Effector memory CD8-positive, alpha-beta T cell (primary cell): ENCODE measurements at regions not wholly inside any gene's neighbourhood (a gene's known extent, or its start where the extent isn't known, plus 50 kb on each side); places are given as distances from the start of the nearest gene placed in this dataset.

Experiments
- ATAC-seq: fragments of 150-1000 bp; cut with Tn5 transposase; replicated peaks from 2 replicates; pipeline ENCODE4 v1.10.0; 2021; ENCODE audit warnings: mild to moderate bottlenecking, moderate library complexity
- DNase-seq, 3 experiments: peaks; one replicate each; pipeline ENCODE4 v3.0.0; 2021
- H3K27ac Mint-ChIP-seq, 2 donors: one replicate each; pipeline ENCODE4 v1.8.0; 2022; ENCODE audit warnings: mild to moderate bottlenecking in 2 of 2, mixed read lengths in 2 of 2, moderate library complexity in 2 of 2
- H3K27me3 Mint-ChIP-seq, 2 donors: one replicate each; pipeline ENCODE4 v1.8.0; 2022; ENCODE audit warnings: mixed read lengths in 2 of 2
- H3K36me3 Mint-ChIP-seq: one replicate; pipeline ENCODE4 v1.8.0; 2022; ENCODE audit warnings: mild to moderate bottlenecking, moderate library complexity, mixed read lengths; ENCODE audit not compliant: insufficient read depth
- H3K4me1 Mint-ChIP-seq, 2 donors: one replicate each; pipeline ENCODE4 v1.8.0; 2022; ENCODE audit warnings: low read depth in 2 of 2, mixed read lengths in 2 of 2
- H3K4me3 Mint-ChIP-seq, 2 donors: one replicate each; pipeline ENCODE4 v1.8.0; 2022; ENCODE audit warnings: mild to moderate bottlenecking in 2 of 2, mixed read lengths in 2 of 2, moderate library complexity in 2 of 2
- H3K9me3 Mint-ChIP-seq, 2 donors: one replicate each; pipeline ENCODE4 v1.8.0; 2022; ENCODE audit warnings: mixed read lengths in 2 of 2

GRCh38 chr21:15243406-15243805 lies 178.6 kb upstream of the NRIP1 start:
- ATAC-seq (no peak), DNase-seq (no peak)
- Mint-ChIP-seq H3K9me3 (no peaks in the 10 kb centered on the region), H3K4me3 (no peak overlapping the region), H3K27ac (no peak overlapping the region), H3K36me3 (no peaks in the 10 kb centered on the region), H3K27me3 (peaks cover 0 to under 1% of the 10 kb centered on the region in 2 donors), H3K4me1 (no peaks in the 10 kb centered on the region)

- DNase-seq (no peak), ATAC-seq (no peak)
- Mint-ChIP-seq H3K9me3 (no peaks in the 10 kb centered on the region), H3K36me3 (no peaks in the 10 kb centered on the region), H3K4me1 (no peaks in the 10 kb centered on the region), H3K27me3 (peaks cover 12 to 24% of the 10 kb centered on the region in 2 donors), H3K27ac (no peak overlapping the region), H3K4me3 (no peak overlapping the region)
Observed at GRCh38 chr21:15247613-15248012, 182.8 kb upstream of the NRIP1 start.

- Mint-ChIP-seq H3K27ac (no peak overlapping the region), H3K36me3 (no peaks in the 10 kb centered on the region), H3K4me1 (peaks cover 0 to 2% of the 10 kb centered on the region in 2 donors), H3K27me3 (peaks cover 16 to 32% of the 10 kb centered on the region in 2 donors), H3K9me3 (no peaks in the 10 kb centered on the region), H3K4me3 (no peak overlapping the region)
- ATAC-seq = no peak
- DNase-seq = no peak
Observed at GRCh38 chr21:15249285-15249993, 184.6 kb upstream of the NRIP1 start.

- Mint-ChIP-seq H3K36me3 (no peaks in the 10 kb centered on the region), H3K4me3 (no peak overlapping the region), H3K4me1 (peaks cover 0 to 2% of the 10 kb centered on the region in 2 donors), H3K27ac (no peak overlapping the region), H3K9me3 (no peaks in the 10 kb centered on the region), H3K27me3 (peaks cover 16 to 32% of the 10 kb centered on the region in 2 donors)
- DNase-seq = no peak
- ATAC-seq = no peak
Observed at GRCh38 chr21:15250384-15250783, 185.6 kb upstream of the NRIP1 start.

GRCh38 chr21:15252431-15252830 lies 187.6 kb upstream of the NRIP1 start:
- Mint-ChIP-seq H3K4me1 (peaks cover 0 to 2% of the 10 kb centered on the region in 2 donors), H3K27me3 (peaks cover 16 to 32% of the 10 kb centered on the region in 2 donors)
- DNase-seq = no peak

GRCh38 chr21:15254111-15254510 lies 189.3 kb upstream of the NRIP1 start:
- peaks cover 11 to 24% of the 10 kb centered on the region in 2 donors for H3K27me3 Mint-ChIP-seq
- DNase-seq (no peak), ATAC-seq (no peak)
- H3K36me3 Mint-ChIP-seq = no peaks in the 10 kb centered on the region
- peaks cover 0 to 2% of the 10 kb centered on the region in 2 donors for H3K4me1 Mint-ChIP-seq
- no peaks in the 10 kb centered on the region for H3K9me3 Mint-ChIP-seq
- H3K27ac Mint-ChIP-seq = no peak overlapping the region
- no peak overlapping the region for H3K4me3 Mint-ChIP-seq

More at GRCh38 chr21:15252431-15252830, 187.6 kb upstream of the NRIP1 start:
- Mint-ChIP-seq H3K27ac (no peak overlapping the region), H3K9me3 (no peaks in the 10 kb centered on the region), H3K36me3 (no peaks in the 10 kb centered on the region), H3K4me3 (no peak overlapping the region)
- no peak for ATAC-seq

GRCh38 chr21:15255261-15255660 lies 190.5 kb upstream of the NRIP1 start:
- ATAC-seq (no peak), DNase-seq (no peak)
- no peaks in the 10 kb centered on the region for H3K36me3 Mint-ChIP-seq
- no peaks in the 10 kb centered on the region for H3K9me3 Mint-ChIP-seq
- no peak overlapping the region for H3K27ac Mint-ChIP-seq
- H3K27me3 Mint-ChIP-seq = peaks cover 11 to 18% of the 10 kb centered on the region in 2 donors
- no peak overlapping the region for H3K4me3 Mint-ChIP-seq
- H3K4me1 Mint-ChIP-seq = peaks cover 0 to 2% of the 10 kb centered on the region in 2 donors

- DNase-seq (no peak), ATAC-seq (no peak)
- peaks cover 0 to 2% of the 10 kb centered on the region in 2 donors for H3K4me1 Mint-ChIP-seq
- no peaks in the 10 kb centered on the region for H3K9me3 Mint-ChIP-seq
- no peaks in the 10 kb centered on the region for H3K36me3 Mint-ChIP-seq
- H3K4me3 Mint-ChIP-seq = no peak overlapping the region
- H3K27me3 Mint-ChIP-seq = peaks cover 11 to 18% of the 10 kb centered on the region in 2 donors
- H3K27ac Mint-ChIP-seq = no peak overlapping the region
Observed at GRCh38 chr21:15255763-15256162, 191.0 kb upstream of the NRIP1 start.

GRCh38 chr21:15256996-15257395 lies 192.2 kb upstream of the NRIP1 start:
- no peak overlapping the region for H3K27ac Mint-ChIP-seq
- no peak for ATAC-seq

GRCh38 chr21:15257646-15258045 lies 192.8 kb upstream of the NRIP1 start:
- ATAC-seq (no peak), DNase-seq (no peak)
- Mint-ChIP-seq H3K36me3 (no peaks in the 10 kb centered on the region), H3K4me3 (no peak overlapping the region), H3K27me3 (peaks cover 4 to 8% of the 10 kb centered on the region in 2 donors), H3K27ac (no peak overlapping the region), H3K4me1 (peaks cover 0 to 2% of the 10 kb centered on the region in 2 donors), H3K9me3 (no peaks in the 10 kb centered on the region)

More at GRCh38 chr21:15256996-15257395, 192.2 kb upstream of the NRIP1 start:
- H3K36me3 Mint-ChIP-seq = no peaks in the 10 kb centered on the region
- H3K4me1 Mint-ChIP-seq = peaks cover 0 to 2% of the 10 kb centered on the region in 2 donors
- no peak for DNase-seq
- H3K27me3 Mint-ChIP-seq = peaks cover 9 to 15% of the 10 kb centered on the region in 2 donors
- no peaks in the 10 kb centered on the region for H3K9me3 Mint-ChIP-seq
- no peak overlapping the region for H3K4me3 Mint-ChIP-seq

- H3K27ac Mint-ChIP-seq = no peak overlapping the region
- ATAC-seq = no peak
- no peaks in the 10 kb centered on the region for H3K9me3 Mint-ChIP-seq
- H3K36me3 Mint-ChIP-seq = no peaks in the 10 kb centered on the region
- no peaks in the 10 kb centered on the region for H3K4me1 Mint-ChIP-seq
- no peak overlapping the region for H3K4me3 Mint-ChIP-seq
- peaks cover 0 to 17% of the 10 kb centered on the region in 2 donors for H3K27me3 Mint-ChIP-seq
- no peak for DNase-seq
Observed at GRCh38 chr21:15259824-15260223, 195.0 kb upstream of the NRIP1 start.

GRCh38 chr21:15260604-15261003 lies 195.8 kb upstream of the NRIP1 start:
- Mint-ChIP-seq H3K36me3 (no peaks in the 10 kb centered on the region), H3K9me3 (no peaks in the 10 kb centered on the region), H3K27me3 (peaks cover 0 to 22% of the 10 kb centered on the region in 2 donors), H3K4me1 (no peaks in the 10 kb centered on the region), H3K27ac (no peak overlapping the region), H3K4me3 (no peak overlapping the region)
- DNase-seq (no peak), ATAC-seq (no peak)

GRCh38 chr21:15264084-15264665 lies 199.4 kb upstream of the NRIP1 start:
- Mint-ChIP-seq H3K4me1 (no peaks in the 10 kb centered on the region), H3K9me3 (no peaks in the 10 kb centered on the region), H3K27ac (no peak overlapping the region), H3K27me3 (peaks cover 0 to 30% of the 10 kb centered on the region in 2 donors), H3K36me3 (no peaks in the 10 kb centered on the region), H3K4me3 (no peak overlapping the region)
- ATAC-seq (no peak), DNase-seq (no peak)

- H3K9me3 Mint-ChIP-seq = no peaks in the 10 kb centered on the region
- H3K4me3 Mint-ChIP-seq = no peak overlapping the region
- peaks cover 0 to 17% of the 10 kb centered on the region in 2 donors for H3K27me3 Mint-ChIP-seq
- DNase-seq (no peak), ATAC-seq (no peak)
- H3K36me3 Mint-ChIP-seq = no peaks in the 10 kb centered on the region
- no peak overlapping the region for H3K27ac Mint-ChIP-seq
- H3K4me1 Mint-ChIP-seq = no peaks in the 10 kb centered on the region
Observed at GRCh38 chr21:15272171-15272570, 207.4 kb upstream of the NRIP1 start.
